ENCODE measurements at regions not wholly inside any gene's neighbourhood (a gene's known extent, or its start where the extent isn't known, plus 50 kb on each side); places are given as distances from the start of the nearest gene placed in this dataset.

GRCh38 chr2:228242591-228242990, 61.1 kb upstream of the SPHKAP start:
- intact Hi-C loops (cut with micrococcal nuclease) = loop anchor here (5.0 kb wide), 1 partner anchor 80 kb away; no protein-coding TSS in a partner anchor

- intact Hi-C loops (cut with micrococcal nuclease) = loop anchor here (5.0 kb wide), 1 partner anchor 82 kb away; no protein-coding TSS in a partner anchor
Observed at GRCh38 chr2:228239907-228240561, 58.5 kb upstream of the SPHKAP start.

GRCh38 chr2:228239207-228239906, 57.9 kb upstream of the SPHKAP start:
- intact Hi-C loops (cut with micrococcal nuclease) = no loop called here

All from T-helper 1 cell treated with Interleukin-12 subunit alpha and Interleukin-12 subunit beta and Interleukin-4 antibody, amounts not matched to agents 30 ng/mL and 1 ng/mL, for 36 hours (primary cell).